Small intestine (tissue), 7 donors: ENCODE measurements at regions not wholly inside any gene's neighbourhood (a gene's known extent, or its start where the extent isn't known, plus 50 kb on each side); places are given as distances from the start of the nearest gene placed in this dataset.

Experiments
- DNase-seq, 2 donors: peaks; one replicate each; pipeline versions ENCODE4 v3.0.0 to v3.0.0-alpha.2; 2013
- FAIRE-seq: peaks from 2 replicates; lab custom pipeline; 2012; peaks lifted over from hg19 to GRCh38; lab: Jason Lieb, UNC
- H3K27ac ChIP-seq, 3 donors: one replicate each; pipeline ENCODE4 v1.5.1; 2013; ENCODE audit warnings: low read length in 2 of 3, mild to moderate bottlenecking in 2 of 3, control low read depth in 1 of 3, inconsistent platforms in 1 of 3, low read depth in 1 of 3, moderate library complexity in 1 of 3
- H3K27me3 ChIP-seq, 3 donors: one replicate each; pipeline ENCODE4 v1.6.1; 2013; ENCODE audit warnings: low read length in 3 of 3, inconsistent platforms in 1 of 3; ENCODE audit not compliant: control insufficient read depth in 3 of 3, insufficient read depth in 3 of 3
- H3K36me3 ChIP-seq, 3 donors: one replicate each; pipeline ENCODE4 v1.6.1; 2013; ENCODE audit warnings: low read length in 3 of 3, inconsistent platforms in 1 of 3, low read depth in 1 of 3, mild to moderate bottlenecking in 1 of 3, moderate library complexity in 1 of 3; ENCODE audit not compliant: control insufficient read depth in 3 of 3, insufficient read depth in 2 of 3
- H3K4me1 ChIP-seq, 3 donors: one replicate each; pipeline ENCODE4 v1.6.1; 2013; ENCODE audit warnings: low read length in 2 of 3, inconsistent platforms in 1 of 3, low read depth in 1 of 3, mild to moderate bottlenecking in 1 of 3, moderate library complexity in 1 of 3; ENCODE audit not compliant: control insufficient read depth in 3 of 3, insufficient read depth in 2 of 3
- H3K4me3 ChIP-seq, 3 donors: one replicate each; pipeline ENCODE4 v1.5.1; 2013; ENCODE audit warnings: low read length in 3 of 3, control low read depth in 1 of 3, inconsistent platforms in 1 of 3, low read depth in 1 of 3, mild to moderate bottlenecking in 1 of 3, moderate library complexity in 1 of 3
- H3K9me3 ChIP-seq, 2 donors: one replicate each; pipeline ENCODE4 v1.6.1; 2013; ENCODE audit warnings: low read depth in 1 of 2, low read length in 1 of 2; ENCODE audit not compliant: control insufficient read depth in 2 of 2, insufficient read depth in 1 of 2
- WGBS, 3 donors: extraction: QIAGEN DNeasy Blood & Tissue Kit; methylation state at CpG; one replicate each; pipeline ENCODE4 v1.1.7; 2013; 5-methylcytosine and 5-hydroxymethylcytosine counted together
- donor health status: healthy with polysubstance abuse.
- donor health status: control.
- donor health status: control.
- donor health status: Bipolar disorder and iron deficiency.
- donor health status: healthy.

DNA sequence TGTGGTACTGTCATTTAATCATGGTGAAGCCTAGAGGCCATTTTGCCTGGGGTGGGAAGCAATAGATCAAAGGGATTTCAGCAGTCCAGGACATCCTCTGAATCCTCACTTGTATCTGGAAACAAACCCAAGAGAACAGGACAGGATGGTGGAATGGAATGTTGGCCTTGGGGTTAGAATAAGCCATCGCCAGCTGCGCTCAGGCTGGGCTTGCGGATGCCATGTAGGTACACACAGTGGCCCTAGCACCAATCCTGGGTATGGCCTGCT, 76.5 kb upstream of the ALDH1A3 start:
- Histone ChIP-seq H3K27me3 (no peaks in the 10 kb centered on the region), H3K9me3 (peaks cover 0 to 9% of the 10 kb centered on the region in 2 donors), H3K36me3 (no peaks in the 10 kb centered on the region), H3K27ac (no peak overlapping the region), H3K4me3 (no peak overlapping the region), H3K4me1 (no peaks in the 10 kb centered on the region)
- no peak for FAIRE-seq
- DNase-seq: no peak
- WGBS, 3 donors: 88 to 100% (median 96%) methylated on average over 3 of the region's 3 CpGs

DNA sequence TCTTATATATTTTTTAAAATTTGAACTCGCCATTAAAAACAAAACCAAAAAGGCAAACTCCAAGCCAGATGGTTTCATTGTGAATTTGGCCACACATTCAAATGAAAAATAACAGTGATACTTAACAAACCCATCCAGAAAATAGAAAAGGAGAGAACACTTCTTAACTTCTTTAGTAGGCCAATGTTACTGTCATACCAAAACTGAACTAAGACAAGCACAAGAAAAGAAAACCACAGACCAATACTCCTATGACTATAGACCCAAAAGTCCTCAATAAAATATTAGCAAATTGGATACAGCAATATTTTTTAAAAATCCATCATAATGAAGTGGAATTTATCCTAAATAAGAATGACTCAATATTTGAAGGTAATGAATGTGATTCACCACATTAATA, 73.5 kb upstream of the ALDH1A3 start:
- Histone ChIP-seq H3K36me3 (no peaks in the 10 kb centered on the region), H3K4me1 (no peaks in the 10 kb centered on the region), H3K4me3 (no peak overlapping the region), H3K27ac (no peak overlapping the region), H3K27me3 (no peaks in the 10 kb centered on the region), H3K9me3 (peaks cover 0 to 13% of the 10 kb centered on the region in 2 donors)
- 77 to 79% (median 78%) methylated on average over 1 of the region's 1 CpG for WGBS, 3 donors
- FAIRE-seq (no peak), DNase-seq (no peak)

DNA sequence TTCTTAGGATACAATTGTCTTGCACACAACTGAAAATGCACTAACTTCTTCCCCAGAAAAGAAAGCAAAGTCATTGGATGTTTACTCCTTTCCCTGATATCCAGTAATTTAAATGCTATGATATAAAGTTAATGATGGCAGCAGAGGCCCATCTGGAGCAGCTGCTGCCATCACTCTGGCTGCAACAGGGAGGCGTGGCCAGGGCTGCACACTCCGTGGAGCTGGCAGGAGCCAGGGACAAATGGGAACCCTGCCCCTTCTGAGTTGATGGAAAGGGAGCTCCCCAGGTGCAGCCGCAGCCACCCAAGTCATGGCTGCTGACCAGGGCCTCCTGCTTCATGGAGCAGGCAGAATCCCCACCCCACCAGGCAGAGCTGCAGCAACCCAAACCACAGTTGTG, 72.6 kb upstream of the ALDH1A3 start:
- Histone ChIP-seq H3K9me3 (peaks cover 0 to 13% of the 10 kb centered on the region in 2 donors), H3K36me3 (no peaks in the 10 kb centered on the region), H3K4me1 (no peaks in the 10 kb centered on the region), H3K27me3 (no peaks in the 10 kb centered on the region), H3K27ac (no peak overlapping the region), H3K4me3 (no peak overlapping the region)
- FAIRE-seq (no peak), DNase-seq (no peak)
- 63 to 75% (median 67%) methylated on average over 3 of the region's 3 CpGs for WGBS, 3 donors

DNA sequence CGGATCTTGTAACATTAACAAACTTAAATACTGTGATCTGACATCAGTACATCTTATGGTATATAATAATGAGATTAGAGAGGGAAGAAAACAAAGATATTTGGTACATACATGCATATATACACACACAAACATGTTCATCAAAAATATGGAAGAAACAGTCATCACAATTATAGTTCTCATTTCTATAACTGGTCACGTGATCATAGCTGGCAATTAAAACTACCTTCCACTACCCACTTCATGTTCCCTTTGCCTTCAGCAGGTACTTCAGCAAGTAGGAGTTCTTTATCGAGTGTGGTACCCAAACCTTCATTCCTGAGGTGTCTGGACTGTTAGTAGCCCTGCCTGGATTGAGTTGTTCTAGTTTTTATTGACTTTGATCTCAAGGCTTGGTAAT, 70.9 kb upstream of the ALDH1A3 start:
- Histone ChIP-seq H3K36me3 (no peaks in the 10 kb centered on the region), H3K4me3 (no peak overlapping the region), H3K27ac (no peak overlapping the region), H3K9me3 (peaks cover 0 to 13% of the 10 kb centered on the region in 2 donors), H3K4me1 (no peaks in the 10 kb centered on the region), H3K27me3 (no peaks in the 10 kb centered on the region)
- FAIRE-seq: no peak
- no peak for DNase-seq
- WGBS, 3 donors: 63 to 76% (median 73%) methylated on average over 3 of the region's 3 CpGs

DNA sequence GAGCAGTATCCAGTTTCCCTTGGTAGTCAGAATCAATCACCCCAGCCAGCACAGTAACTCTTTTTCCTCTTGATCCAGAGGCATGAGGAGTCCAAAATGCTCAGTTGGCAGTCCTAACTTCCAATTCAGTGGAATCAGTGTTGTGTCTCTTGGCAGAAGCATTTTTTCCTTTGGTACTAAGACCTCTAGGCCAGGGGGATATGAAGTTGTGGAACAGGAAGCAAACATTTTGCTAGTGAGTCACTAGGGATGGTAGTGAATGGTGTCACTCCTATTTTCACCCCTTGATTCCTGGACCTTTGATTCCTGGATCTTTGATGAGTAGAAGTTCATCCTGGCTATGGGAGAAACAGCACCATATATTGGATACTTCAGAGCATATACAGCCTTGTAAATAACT, 70.5 kb upstream of the ALDH1A3 start:
- H3K9me3 ChIP-seq: peaks cover 0 to 13% of the 10 kb centered on the region in 2 donors
- H3K27ac ChIP-seq: no peak overlapping the region
- no peaks in the 10 kb centered on the region for H3K27me3 ChIP-seq
- H3K36me3 ChIP-seq: no peaks in the 10 kb centered on the region
- no peak overlapping the region for H3K4me3 ChIP-seq
- H3K4me1 ChIP-seq: no peaks in the 10 kb centered on the region
- no peak for DNase-seq
- FAIRE-seq: no peak

DNA sequence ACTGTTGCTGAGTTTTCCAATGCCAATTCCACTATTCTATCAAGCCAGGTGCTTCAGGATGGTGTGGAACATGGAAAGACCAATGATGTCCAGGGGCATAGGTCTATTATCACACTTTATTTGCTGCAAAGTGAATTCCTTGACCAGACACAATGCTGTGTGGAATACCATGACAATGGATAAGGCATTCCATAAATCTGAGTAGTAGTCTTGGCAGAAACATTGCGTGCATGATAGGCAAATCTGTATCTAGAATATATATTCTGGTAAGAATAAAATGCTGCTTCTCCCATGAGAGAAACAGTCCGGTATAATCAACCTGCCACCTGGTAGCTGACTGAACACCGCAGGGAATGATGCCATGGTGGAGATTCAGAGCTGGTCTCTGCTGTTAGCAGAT, 70.0 kb upstream of the ALDH1A3 start:
- FAIRE-seq: no peak
- Histone ChIP-seq H3K4me1 (no peaks in the 10 kb centered on the region), H3K4me3 (no peak overlapping the region), H3K36me3 (no peaks in the 10 kb centered on the region), H3K9me3 (peaks cover 0 to 13% of the 10 kb centered on the region in 2 donors), H3K27me3 (no peaks in the 10 kb centered on the region), H3K27ac (no peak overlapping the region)
- no peak for DNase-seq
- WGBS, 3 donors: 86 to 95% (median 93%) methylated on average over 3 of the region's 3 CpGs

DNA sequence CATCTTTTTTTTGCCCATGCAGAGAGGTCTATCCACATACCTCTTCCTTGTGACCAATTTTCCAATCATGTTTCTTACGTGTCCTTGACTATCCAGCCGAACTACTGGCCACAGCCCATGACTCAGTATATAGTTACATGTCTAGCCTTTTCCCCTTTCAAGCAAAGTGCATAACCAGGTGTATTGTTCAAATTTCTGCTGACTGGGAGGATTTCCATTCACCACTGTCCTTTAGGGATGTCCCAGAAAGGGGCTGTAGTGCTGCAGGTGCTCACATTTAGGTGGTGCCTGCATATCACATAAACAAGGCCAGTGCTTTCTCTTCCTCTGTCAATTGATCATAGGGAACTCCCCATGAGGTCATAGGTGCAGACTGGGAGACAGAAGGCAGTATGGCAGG, 69.4 kb upstream of the ALDH1A3 start:
- no peaks in the 10 kb centered on the region for H3K36me3 ChIP-seq
- no peak overlapping the region for H3K27ac ChIP-seq
- 83 to 91% (median 91%) methylated on average over 2 of the region's 2 CpGs for WGBS, 3 donors
- H3K4me3 ChIP-seq: no peak overlapping the region
- H3K4me1 ChIP-seq: no peaks in the 10 kb centered on the region
- FAIRE-seq (no peak), DNase-seq (no peak)
- peaks cover 2 to 16% of the 10 kb centered on the region in 2 donors for H3K9me3 ChIP-seq
- no peaks in the 10 kb centered on the region for H3K27me3 ChIP-seq

DNA sequence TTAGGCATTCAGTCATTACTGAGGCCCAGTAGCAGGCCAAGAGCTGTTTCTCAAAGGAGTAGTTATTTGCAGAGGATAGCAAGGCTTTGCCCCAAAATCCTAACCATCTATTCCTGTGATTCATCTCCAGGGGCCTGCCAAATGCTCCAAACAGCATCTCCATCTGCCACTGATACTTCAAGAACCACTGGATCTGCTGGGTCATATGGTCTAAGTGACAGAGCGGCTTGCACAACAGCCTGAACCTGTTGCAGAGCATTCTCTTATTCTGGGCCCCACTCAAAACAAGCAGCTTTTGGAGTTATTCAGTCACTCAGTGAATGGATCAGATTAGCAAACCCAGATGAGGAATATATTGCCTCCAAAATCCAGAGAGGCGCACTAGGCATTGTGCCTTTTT, 68.8 kb upstream of the ALDH1A3 start:
- no peak overlapping the region for H3K4me3 ChIP-seq
- H3K36me3 ChIP-seq: no peaks in the 10 kb centered on the region
- H3K27me3 ChIP-seq: no peaks in the 10 kb centered on the region
- H3K4me1 ChIP-seq: no peaks in the 10 kb centered on the region
- no peak overlapping the region for H3K27ac ChIP-seq
- DNase-seq (no peak), FAIRE-seq (no peak)
- peaks cover 2 to 17% of the 10 kb centered on the region in 2 donors for H3K9me3 ChIP-seq
- 91 to 98% (median 93%) methylated on average over 2 of the region's 2 CpGs for WGBS, 3 donors

DNA sequence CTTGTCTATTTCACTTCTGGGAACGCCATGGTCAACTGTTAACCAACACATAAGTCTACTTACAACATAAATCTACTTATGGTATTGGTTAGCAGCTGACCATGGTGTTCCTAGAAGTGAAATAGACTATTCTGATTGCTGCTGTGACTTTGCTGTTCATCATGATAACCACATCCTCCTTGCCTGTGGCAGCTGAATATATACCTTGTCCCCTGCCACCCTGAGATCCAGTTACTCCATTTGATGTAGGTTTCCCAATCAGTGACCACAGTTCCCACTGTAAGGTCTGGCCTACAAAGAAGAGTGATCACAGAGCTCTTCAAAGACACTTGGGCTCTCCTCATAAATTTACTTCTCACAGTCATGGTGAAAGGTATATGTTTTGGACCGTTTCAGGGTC, 66.8 kb upstream of the ALDH1A3 start:
- WGBS, 3 donors: 81 to 83% (median 81%) methylated on average over 2 of the region's 2 CpGs
- Histone ChIP-seq H3K27ac (no peak overlapping the region), H3K9me3 (peaks cover 2 to 15% of the 10 kb centered on the region in 2 donors), H3K27me3 (no peaks in the 10 kb centered on the region), H3K4me3 (no peak overlapping the region), H3K4me1 (no peaks in the 10 kb centered on the region), H3K36me3 (no peaks in the 10 kb centered on the region)
- FAIRE-seq: no peak
- no peak for DNase-seq
